GM12873 (cell line): ENCODE measurements at regions not wholly inside any gene's neighbourhood (a gene's known extent, or its start where the extent isn't known, plus 50 kb on each side); places are given as distances from the start of the nearest gene placed in this dataset.

Experiments used
- TF ChIP-seq, protein P1 (sequence below): IDR thresholded peaks from 2 replicates; pipeline ENCODE4 v1.5.1; 2012; ENCODE audit warnings: low read depth, mild to moderate bottlenecking, moderate library complexity, low read length, control low read depth; ENCODE audit not compliant: insufficient read depth; ENCODE audit errors: missing control alignments

DNA sequence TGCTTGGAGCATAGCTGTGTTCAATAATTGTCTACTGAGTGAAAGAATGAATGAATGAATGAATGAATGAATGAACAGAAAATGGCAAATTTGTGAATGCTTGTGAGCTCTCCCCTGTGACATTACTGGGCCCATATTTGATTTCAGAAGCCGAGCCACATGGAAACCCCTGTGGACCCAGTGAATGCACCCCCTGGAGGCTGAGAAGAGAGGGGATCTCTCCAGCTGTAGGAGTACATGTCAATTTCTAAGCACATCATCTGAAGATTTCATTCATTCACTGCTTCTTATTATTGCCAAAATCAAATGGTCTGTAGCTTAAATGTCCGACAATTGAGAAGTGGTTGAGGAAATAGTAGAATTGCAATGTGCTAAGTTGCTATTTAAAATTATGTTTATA is 58.3 kb upstream of the DOCK1 start:
- TF ChIP-seq, protein P1, sequence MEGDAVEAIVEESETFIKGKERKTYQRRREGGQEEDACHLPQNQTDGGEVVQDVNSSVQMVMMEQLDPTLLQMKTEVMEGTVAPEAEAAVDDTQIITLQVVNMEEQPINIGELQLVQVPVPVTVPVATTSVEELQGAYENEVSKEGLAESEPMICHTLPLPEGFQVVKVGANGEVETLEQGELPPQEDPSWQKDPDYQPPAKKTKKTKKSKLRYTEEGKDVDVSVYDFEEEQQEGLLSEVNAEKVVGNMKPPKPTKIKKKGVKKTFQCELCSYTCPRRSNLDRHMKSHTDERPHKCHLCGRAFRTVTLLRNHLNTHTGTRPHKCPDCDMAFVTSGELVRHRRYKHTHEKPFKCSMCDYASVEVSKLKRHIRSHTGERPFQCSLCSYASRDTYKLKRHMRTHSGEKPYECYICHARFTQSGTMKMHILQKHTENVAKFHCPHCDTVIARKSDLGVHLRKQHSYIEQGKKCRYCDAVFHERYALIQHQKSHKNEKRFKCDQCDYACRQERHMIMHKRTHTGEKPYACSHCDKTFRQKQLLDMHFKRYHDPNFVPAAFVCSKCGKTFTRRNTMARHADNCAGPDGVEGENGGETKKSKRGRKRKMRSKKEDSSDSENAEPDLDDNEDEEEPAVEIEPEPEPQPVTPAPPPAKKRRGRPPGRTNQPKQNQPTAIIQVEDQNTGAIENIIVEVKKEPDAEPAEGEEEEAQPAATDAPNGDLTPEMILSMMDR, result no peak

DNA sequence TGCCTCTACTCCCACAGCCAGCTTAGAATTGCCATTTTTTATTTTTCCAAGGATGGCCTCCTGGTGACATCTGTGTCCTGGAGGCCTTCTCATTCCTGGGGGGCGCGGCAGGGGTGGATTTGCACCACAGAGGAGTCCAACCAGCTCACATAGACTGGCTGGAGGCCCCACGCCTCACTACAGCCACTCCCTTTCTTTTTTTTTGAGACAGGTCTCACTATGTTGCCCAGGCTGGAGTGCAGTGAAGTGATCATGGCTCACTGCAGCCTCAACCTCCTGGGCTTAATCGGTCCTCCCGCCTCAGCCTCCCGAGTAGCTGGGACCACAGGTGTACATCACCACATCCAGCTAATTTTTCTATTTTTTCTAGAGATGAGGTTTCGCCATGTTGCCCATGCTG is 57.6 kb upstream of the DOCK1 start:
- TF ChIP-seq, protein P1, result no peak

DNA sequence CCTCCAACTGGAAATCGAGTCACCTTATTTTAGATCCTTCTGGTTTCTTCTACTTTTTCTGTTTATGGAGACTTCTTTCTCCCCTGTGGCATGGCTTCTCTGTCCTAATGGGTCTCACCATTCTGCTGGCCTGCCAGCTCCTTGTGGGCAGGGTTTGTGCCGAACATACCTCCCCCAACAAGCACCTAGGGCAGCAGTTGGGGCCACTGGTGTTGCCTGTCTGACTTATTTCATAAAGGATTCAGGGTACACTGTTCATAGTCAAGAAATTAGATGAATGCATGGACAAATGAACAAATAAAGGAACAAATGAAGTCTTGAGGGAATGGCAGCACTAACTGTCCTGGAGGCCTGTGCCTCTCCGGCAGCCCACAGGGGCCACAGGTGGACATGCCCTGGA is 55.6 kb upstream of the DOCK1 start:
- TF ChIP-seq, protein P1, result no peak

DNA sequence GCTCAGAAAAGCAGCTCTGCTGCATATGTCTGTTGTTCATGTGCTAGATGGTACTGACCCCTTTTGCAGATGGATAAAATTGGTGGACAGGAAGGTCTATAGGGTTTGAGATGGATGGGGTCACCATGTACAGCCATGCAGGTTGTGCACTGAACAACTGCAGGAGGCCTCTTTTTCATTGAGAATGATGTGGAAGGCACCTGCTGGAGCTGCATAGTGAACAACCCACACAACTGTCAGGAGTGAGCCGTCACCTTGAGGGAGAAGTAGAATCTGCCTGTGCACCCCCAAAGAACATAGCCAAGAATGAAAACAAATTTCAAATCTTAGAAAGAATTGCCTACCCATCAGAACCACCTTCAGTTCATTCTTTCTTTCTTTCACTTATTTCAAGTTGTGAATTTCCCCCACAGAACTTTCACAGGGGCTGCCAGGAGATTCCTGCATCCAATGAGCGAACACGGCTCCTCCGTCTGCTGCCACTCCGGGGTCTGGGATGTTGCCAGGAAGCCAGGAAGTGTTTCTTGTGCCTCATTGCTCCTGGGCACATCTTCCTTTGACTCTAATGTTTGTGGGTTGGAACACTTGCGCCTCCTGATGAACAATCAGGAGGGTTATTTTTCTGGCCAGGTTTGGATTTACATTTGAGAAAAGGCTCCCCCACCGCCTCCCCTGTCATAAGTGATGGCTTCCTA is 53.7 kb upstream of the DOCK1 start:
- TF ChIP-seq, protein P1, result no peak

DNA sequence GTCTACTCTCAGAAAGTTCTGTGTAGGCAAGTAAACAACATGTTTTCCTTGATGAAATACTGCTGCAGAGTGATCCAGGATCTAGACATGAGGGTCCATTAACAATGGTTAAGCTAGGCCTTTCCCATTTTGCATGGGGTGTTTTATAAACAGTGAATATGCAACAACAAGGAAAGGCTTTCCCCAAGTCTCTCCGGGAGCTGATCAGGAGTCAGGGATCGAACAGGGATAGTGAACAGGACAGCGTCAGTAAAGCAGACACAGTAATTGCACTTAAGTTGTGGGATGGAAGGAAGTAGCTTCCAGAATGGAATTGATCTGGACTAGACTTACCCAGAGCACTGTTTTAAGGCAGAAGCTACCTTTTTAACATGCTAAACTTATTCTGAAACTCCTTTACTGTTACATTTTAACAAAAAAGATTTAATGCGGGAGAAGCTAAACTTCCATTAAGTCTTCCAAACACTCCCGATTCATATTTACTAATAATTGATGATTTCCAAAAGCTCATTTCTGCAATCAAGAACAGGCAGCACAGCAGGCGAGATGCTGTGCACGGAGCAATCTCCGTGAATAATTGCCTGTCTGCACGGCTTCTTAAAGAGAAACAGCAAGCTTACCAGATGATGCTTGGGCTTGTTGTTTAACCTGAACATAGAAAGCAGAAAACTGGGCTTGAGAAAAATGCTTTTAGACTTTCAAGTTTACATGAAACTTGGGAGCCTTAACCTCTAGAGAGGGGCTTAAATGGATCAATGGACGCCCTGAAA is 50.3 kb upstream of the DOCK1 start:
- TF ChIP-seq, protein P1, result no peak
